ENCODE measurements at regions not wholly inside any gene's neighbourhood (a gene's known extent, or its start where the extent isn't known, plus 50 kb on each side); places are given as distances from the start of the nearest gene placed in this dataset.

DNA sequence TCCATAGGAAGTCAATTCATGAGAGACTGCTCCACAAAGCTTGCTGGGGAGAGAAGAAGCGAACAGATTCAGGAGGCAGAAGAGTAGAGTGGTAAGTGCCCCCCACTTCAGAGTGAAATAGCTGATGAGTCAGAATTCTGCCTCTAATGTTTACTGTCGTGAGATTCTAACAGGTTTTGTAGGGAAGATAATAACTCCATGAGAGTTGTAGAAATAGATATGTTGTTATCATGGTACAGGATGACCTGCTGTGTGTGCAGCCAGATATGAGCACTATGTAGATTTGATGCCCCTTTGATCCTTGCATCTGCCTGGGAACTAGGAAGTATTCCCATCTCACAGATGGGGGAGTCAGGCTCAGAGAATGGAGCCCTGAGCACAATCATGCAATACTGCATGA lies 502.4 kb upstream of the CDH11 start:
- in situ Hi-C loops (cut with HindIII; ENCODE audit: low sequenced_read_pairs) = no loop called here
- no peak for DNase-seq (ENCODE audit: low read depth, low spot score)
- TF ChIP-seq, protein P1, sequence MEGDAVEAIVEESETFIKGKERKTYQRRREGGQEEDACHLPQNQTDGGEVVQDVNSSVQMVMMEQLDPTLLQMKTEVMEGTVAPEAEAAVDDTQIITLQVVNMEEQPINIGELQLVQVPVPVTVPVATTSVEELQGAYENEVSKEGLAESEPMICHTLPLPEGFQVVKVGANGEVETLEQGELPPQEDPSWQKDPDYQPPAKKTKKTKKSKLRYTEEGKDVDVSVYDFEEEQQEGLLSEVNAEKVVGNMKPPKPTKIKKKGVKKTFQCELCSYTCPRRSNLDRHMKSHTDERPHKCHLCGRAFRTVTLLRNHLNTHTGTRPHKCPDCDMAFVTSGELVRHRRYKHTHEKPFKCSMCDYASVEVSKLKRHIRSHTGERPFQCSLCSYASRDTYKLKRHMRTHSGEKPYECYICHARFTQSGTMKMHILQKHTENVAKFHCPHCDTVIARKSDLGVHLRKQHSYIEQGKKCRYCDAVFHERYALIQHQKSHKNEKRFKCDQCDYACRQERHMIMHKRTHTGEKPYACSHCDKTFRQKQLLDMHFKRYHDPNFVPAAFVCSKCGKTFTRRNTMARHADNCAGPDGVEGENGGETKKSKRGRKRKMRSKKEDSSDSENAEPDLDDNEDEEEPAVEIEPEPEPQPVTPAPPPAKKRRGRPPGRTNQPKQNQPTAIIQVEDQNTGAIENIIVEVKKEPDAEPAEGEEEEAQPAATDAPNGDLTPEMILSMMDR (IDR thresholded peaks at IDR 0.05; ENCODE audit: low read depth, low read length) = no peak
- no peak overlapping the region for H3K4me3 ChIP-seq (ENCODE audit: low read depth, low read length)

DNA sequence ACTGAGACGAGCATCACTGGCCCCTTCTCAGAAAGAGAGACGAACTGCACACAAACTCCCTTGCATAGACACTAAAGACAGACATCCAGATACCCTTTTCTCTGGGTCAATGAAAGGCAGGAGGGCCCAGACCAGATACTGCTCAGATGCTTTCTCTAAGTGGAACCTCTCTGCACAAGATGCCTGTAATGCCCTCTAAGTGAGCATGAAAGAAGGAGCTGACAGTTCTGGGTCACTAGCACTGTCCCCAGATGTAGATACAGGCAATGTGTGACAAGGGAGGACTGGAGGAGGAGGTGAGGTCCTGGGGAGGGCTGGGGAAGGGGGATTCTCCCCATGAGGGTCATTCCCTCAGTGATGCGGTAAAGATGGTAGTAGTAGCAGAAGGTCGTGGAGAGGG lies 501.0 kb upstream of the CDH11 start:
- DNase-seq (ENCODE audit: low read depth, low spot score) = no peak
- in situ Hi-C loops (cut with HindIII; ENCODE audit: low sequenced_read_pairs) = no loop called here
- no peak overlapping the region for H3K4me3 ChIP-seq (ENCODE audit: low read depth, low read length)
- TF ChIP-seq, protein P1 (IDR thresholded peaks at IDR 0.05; ENCODE audit: low read depth, low read length) = no peak

DNA sequence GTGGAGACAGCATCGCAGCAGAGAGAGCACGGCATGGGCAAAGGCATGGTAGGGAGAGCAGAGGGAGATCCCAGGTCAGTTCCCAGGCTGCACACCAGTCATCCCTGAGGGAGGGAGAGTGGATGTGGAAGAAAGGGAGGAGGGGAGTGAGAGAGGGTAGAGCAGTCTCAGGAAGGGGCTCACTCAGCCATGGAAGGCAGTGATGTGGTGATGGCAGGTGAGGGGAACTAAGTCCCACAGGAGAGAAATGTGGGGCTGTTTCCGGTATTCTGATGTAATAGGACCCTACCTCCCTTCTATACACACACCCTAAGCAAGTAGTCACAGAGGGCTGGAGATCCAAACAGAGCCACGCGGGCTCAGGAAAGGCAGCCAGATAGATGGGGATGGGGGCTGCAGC lies 500.3 kb upstream of the CDH11 start:
- in situ Hi-C loops (cut with HindIII; ENCODE audit: low sequenced_read_pairs) = no loop called here

DNA sequence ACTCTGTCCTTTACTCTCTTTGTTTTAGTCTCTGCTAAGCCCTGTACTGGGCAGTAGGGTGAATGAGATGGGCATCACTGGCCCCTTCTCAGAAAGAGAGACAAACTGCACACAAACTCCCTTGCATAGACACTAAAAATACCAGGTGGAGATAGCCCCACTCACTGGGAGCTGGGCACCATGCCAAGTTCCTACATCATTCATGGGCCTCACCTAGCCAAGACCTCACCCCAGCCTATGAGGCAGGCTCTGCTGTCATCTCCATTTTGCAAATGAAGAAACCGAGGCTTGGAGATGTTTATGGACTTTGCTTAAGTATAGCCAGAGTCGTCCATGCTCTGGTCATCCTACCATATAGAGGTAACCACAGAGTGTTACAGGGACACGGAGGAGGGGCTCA lies 499.8 kb upstream of the CDH11 start:
- in situ Hi-C loops (cut with HindIII; ENCODE audit: low sequenced_read_pairs) = no loop called here
- no peak for DNase-seq (ENCODE audit: low read depth, low spot score)

More for the DNA sequence above, 500.3 kb upstream of the CDH11 start:
- TF ChIP-seq, protein P1 (IDR thresholded peaks at IDR 0.05; ENCODE audit: low read depth, low read length) = no peak
- DNase-seq (ENCODE audit: low read depth, low spot score) = no peak
- H3K4me3 ChIP-seq (ENCODE audit: low read depth, low read length) = no peak overlapping the region

DNA sequence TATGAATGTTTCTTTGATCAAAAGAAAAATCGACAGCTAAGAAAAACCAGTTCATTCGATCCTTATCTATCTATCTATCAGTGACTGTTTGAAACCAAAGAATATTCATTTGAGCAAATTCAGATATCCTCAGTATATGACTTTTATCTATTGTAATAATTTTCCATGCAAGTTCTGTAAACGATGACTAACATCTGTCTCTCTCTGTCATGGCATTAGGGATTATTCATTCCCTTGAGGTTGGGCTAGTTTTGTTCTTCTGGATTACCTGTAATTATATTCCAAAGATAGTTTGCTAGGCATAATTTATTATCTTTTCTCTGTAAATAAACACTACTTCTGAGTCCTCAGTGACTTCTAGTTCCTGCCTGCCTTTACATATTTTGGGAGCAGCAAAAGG lies 497.7 kb upstream of the CDH11 start:
- no peak overlapping the region for H3K4me3 ChIP-seq (ENCODE audit: low read depth, low read length)
- no peak for DNase-seq (ENCODE audit: low read depth, low spot score)
- in situ Hi-C loops (cut with HindIII; ENCODE audit: low sequenced_read_pairs) = no loop called here
- TF ChIP-seq, protein P1 (IDR thresholded peaks at IDR 0.05; ENCODE audit: low read depth, low read length) = no peak

More for the DNA sequence above, 499.8 kb upstream of the CDH11 start:
- TF ChIP-seq, protein P1 (IDR thresholded peaks at IDR 0.05; ENCODE audit: low read depth, low read length) = no peak
- no peak overlapping the region for H3K4me3 ChIP-seq (ENCODE audit: low read depth, low read length)

DNA sequence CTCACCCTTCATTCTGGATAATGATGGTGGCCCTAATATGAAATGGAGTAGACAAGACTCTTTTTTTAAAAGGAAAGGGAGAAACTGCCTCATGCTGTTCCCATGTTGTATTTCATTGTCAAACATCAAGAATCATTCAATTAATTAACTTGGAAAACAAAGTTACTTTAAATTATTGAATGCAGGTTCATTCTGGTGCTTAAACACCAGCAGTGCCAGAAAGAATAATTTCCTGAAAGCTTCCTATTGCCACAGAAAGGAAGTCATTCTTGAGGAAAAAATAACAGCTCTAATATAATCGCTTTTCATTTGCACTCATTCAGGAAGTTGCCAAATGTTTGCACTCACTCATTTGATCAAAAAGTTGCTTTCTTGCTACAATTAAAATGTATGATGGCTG lies 497.1 kb upstream of the CDH11 start:
- H3K4me3 ChIP-seq (ENCODE audit: low read depth, low read length) = no peak overlapping the region
- DNase-seq (ENCODE audit: low read depth, low spot score) = no peak
- in situ Hi-C loops (cut with HindIII; ENCODE audit: low sequenced_read_pairs) = no loop called here
- TF ChIP-seq, protein P1 (IDR thresholded peaks at IDR 0.05; ENCODE audit: low read depth, low read length) = no peak

DNA sequence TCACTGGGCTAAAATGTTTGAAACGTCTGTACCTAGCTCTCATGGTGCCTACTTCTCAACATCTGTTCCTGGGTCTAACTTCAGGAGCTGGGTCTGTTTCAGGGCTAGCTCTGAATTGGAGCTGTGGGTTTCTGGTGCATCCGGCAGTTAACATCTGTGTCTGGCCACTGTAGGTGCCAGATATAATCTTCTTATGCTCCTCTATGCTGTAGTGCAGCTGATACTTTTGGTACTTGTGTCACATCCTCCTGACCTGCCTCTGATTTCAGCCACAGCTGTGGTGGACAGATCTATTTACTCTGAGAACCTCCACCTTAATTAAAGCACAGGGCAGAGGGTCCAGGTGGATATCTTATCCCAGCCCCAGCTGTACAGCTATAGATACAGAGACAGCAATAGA lies 496.5 kb upstream of the CDH11 start:
- no peak for DNase-seq (ENCODE audit: low read depth, low spot score)
- TF ChIP-seq, protein P1 (IDR thresholded peaks at IDR 0.05; ENCODE audit: low read depth, low read length) = no peak
- in situ Hi-C loops (cut with HindIII; ENCODE audit: low sequenced_read_pairs) = no loop called here
- no peak overlapping the region for H3K4me3 ChIP-seq (ENCODE audit: low read depth, low read length)
